GM18867 (cell line): ENCODE measurements at regions not wholly inside any gene's neighbourhood (a gene's known extent, or its start where the extent isn't known, plus 50 kb on each side); places are given as distances from the start of the nearest gene placed in this dataset.

Experiments used
- ATAC-seq: cut with Tn5 transposase; IDR thresholded peaks from one replicate; pipeline ENCODE4 v1.9.1; 2021; ENCODE audit warnings: mild to moderate bottlenecking, moderate library complexity; ENCODE audit not compliant: unreplicated experiment

GRCh38 chr3:5788496-5788895 is 601.0 kb downstream of the EDEM1 start:
- ATAC-seq: no peak

GRCh38 chr3:5791558-5791957 is 604.1 kb downstream of the EDEM1 start:
- ATAC-seq: no peak

- ATAC-seq: no peak
These were observed 609.0 kb downstream of the EDEM1 start for GRCh38 chr3:5796541-5796940.

- no peak for ATAC-seq
These were observed 611.3 kb downstream of the EDEM1 start for GRCh38 chr3:5798809-5799208.

GRCh38 chr3:5799398-5799797 is 611.9 kb downstream of the EDEM1 start:
- no peak for ATAC-seq

GRCh38 chr3:5800965-5801364 is 613.5 kb downstream of the EDEM1 start:
- no peak for ATAC-seq

DNA sequence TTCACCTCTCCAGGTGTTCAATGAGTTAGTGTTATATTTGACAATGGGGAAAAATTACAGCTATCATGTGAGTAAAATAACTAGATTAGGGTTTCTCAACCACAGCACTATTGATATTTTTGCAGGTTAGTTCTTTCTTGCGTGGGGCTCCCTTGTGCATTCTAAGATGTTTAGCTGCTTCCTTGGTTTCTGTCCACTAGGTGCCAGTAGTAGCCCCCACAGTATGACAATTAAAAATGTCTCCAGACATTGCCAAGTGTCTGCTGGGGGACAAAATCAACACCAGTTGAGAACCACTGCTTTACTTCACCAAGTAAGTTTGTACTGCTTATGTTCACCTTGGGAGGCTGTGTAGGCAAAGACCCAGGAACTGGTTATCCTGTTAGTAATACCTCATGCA is 618.7 kb downstream of the EDEM1 start:
- peak; percentile 65 for ATAC-seq

GRCh38 chr3:5809586-5810246 is 622.2 kb downstream of the EDEM1 start:
- no peak for ATAC-seq

- no peak for ATAC-seq
These were observed 623.5 kb downstream of the EDEM1 start for GRCh38 chr3:5811016-5811415.

DNA sequence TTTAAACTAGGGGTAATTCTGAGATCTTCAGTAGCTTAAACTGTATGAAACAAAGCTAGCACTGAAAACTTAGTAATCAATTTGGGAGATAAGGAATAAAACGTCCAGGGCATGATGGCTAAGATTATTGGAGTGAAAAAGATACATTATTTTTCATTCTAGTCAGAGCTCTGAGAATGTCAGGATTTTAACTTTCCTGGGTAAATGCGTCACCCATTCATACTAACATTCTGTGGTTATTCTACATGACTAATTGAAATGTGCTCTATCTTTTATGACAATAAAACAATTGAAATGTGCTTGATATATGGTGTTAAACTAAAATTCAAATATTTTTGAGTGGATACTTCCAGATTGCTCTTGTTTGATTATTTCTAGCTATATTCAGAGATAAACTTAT is 626.0 kb downstream of the EDEM1 start:
- no peak for ATAC-seq

- no peak for ATAC-seq
These were observed 635.3 kb downstream of the EDEM1 start for GRCh38 chr3:5822843-5823242.

DNA sequence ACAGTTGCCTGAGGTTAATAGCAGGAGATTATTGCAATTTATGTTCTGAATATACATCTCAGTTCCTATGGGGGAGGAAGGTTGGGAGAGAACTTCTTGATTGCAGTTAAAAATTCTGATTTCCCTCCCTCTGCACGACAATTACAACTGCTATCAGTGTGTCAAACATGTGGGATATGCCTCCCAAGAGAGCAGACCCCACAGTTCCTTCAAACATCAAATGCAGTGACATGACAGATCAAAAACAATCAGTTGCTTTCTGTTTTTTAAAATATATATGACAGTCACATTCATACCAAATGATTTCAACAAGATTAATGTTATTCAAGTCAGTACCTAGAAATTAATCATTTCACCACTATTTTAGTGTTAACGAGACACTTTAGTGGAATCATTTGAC is 639.0 kb downstream of the EDEM1 start:
- no peak for ATAC-seq

DNA sequence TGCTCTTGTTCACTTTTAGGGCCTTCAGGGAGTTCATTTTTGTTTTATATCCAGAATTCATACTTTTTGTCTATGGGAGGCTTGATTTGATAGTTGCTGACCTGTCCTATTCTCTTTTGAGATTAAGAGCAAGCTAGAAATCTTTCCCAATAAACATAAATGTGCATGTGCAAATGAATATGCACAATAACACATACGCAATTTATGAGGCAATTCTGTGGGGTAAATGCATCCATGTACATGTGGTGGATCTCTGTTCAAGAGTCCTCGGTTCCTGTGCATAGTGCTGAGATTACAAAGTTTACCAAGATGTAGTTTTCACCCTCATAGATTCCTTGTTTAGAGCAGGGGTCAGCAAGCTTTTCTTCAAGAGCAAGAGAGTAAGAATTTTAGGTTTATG is 640.7 kb downstream of the EDEM1 start:
- ATAC-seq: no peak

DNA sequence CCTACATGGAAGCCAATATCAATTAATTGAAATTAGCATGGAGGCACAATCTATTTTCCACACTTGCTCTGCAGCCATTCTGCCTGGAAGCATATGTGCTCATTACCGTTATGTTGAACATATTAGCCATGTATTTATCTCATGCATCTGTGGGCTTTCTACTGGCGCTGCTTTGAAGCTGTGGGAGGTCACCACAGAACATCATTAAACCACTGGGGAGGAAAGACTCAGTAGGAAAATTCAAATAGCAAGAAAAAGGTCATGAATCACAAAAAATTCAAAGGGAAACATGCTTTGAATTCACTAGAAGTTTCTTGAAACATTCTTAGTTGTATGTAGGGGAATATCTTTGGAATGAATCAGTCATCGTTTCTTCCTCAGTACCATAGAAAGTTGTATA is 652.5 kb downstream of the EDEM1 start:
- ATAC-seq: no peak

DNA sequence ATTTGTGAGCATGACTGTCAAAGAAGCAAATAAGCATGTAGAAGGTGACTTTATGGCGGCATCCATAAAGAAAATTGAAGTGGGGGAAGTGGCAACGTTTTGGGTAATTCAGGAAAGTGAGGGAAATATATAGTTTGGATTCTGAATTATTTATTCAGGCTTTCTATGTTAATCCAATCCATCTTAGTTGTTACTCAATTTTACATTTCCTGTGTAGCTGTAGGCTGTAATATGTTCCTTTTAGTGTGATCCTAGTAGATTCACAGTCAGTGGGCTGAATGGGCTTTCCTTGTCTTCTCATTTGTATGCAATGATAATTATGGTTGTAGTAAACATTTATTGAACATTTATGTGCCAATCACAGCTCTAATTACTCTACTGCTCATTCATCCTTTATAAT is 654.1 kb downstream of the EDEM1 start:
- ATAC-seq: no peak

GRCh38 chr3:5846261-5846660 is 658.8 kb downstream of the EDEM1 start:
- no peak for ATAC-seq

- ATAC-seq: no peak
These were observed 673.6 kb downstream of the EDEM1 start for GRCh38 chr3:5861151-5861550.

DNA sequence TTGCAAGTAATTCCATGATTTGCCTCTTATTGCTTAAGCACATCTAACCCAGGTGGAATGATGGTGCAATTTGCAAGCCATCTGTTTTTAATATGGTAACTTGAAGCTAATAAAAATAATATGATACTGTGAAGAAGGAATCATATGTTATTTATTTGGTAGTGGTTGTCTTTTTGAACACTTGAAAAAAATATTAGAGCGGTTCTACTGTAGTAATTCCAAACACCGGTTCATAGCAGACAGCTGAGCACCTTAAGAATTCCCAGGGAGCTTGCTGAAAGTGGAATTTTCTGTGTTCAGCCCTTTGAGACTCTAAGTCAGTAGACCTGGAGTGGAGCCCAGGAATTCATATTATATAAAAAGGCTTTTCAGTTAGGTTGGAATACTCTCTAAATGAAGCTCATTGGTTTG is 687.4 kb downstream of the EDEM1 start:
- ATAC-seq: no peak

DNA sequence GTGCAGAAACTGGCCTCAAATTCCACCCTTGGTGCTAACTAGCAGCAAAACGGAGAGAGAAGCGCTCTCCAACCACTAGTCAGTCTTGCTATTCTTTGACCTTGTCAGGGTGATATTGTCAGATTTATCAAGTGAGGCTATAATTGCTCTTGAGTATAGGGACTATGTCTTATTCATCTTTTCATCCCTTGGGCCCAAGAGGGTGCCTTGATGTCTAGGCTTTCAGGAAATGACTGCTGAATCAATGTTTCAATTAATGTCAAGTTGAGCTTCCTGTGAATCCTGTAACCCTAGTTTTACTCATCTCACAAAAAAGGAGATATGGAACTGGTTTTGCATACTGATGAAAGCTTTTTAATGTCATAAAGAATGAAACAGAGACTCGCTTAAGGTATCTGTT is 701.3 kb downstream of the EDEM1 start:
- ATAC-seq: no peak

DNA sequence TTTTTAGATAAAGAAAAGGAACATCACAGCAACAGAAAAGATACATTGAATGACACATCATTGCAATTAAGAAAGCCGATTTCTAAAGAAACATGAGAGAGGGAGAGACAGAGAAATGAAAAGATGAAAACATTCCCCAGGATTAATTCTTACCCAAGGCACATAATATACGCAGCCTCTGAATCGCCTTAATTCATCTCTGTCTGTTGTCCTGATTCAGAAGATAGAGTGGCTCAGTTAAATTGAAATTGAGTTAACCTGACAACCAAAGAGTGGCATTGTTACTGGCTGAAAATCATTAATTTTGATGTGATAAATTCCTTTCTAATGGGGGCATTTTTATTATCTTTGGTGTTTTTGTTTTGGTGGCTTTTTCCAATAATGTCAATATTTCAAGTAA is 701.9 kb downstream of the EDEM1 start:
- ATAC-seq: no peak

DNA sequence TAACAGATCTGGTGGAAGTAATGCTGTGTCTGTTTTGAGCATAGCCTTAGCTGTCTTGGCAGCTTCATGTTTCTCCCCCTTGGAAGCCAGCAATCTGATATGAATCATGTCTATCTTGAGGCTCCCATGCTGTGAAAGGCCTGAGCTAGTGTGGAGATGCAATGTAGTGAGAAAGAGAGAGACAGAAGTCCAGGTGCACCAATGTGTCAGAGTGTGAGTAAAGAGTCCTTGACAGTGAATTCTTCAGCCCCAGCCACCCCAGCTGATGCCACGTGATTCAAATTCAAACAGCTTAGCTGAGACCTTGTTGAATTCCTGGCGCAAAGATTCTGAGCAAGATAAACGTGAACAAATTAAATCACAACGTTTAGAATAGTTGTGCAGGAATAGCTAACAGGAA is 704.2 kb downstream of the EDEM1 start:
- no peak for ATAC-seq

DNA sequence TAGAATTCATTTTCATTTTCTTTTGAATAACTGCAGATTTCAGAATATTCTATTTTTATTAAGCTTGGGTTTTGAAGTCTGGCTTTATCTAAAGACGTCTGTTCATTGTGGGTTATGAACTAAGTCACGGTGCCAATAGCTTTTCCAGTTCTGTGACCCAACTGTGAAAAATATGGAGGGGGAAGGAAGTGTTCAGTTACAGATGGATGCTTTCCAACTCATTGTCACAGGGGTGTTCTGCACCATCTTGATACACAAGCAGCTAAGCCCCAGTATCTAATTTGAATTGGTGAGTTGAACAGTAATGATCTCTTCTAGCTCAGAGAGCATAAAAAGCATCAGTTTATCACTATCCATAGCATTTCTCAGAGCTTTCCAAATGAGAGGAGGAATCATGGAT is 710.6 kb downstream of the EDEM1 start:
- ATAC-seq: no peak

- no peak for ATAC-seq
These were observed 711.7 kb downstream of the EDEM1 start for GRCh38 chr3:5899014-5899761.
